ENCODE measurements at regions not wholly inside any gene's neighbourhood (a gene's known extent, or its start where the extent isn't known, plus 50 kb on each side); places are given as distances from the start of the nearest gene placed in this dataset.

- DNase-seq (ENCODE audit: low read depth in 2 of 3, low spot score in 2 of 3), result no peak
These were observed 258.3 kb upstream of the TCF21 start for GRCh38 chr6:133630651-133631050.

DNA sequence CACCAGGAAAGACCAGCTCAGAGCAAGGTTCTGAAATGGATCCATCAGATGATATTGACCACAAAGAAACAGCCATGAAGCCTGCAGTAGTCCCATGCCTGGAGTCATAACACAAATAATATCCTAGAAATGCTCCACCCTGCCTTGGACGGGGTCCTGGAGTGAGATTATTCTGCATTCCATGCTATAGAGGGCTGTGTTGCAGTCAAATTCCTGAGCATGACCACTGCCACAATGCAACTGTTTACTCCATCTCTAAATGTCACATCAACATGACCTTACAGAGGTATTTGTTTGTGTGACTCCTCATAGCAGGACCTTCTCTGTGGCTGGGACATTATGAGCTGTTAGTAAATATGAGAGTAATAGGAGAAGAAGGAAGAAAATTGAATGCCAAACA, 257.5 kb upstream of the TCF21 start:
- DNase-seq (ENCODE audit: low read depth in 2 of 3, low spot score in 2 of 3), result no peak

GRCh38 chr6:133632206-133632605, 256.7 kb upstream of the TCF21 start:
- no peak for DNase-seq (ENCODE audit: low read depth in 2 of 3, low spot score in 2 of 3)

GRCh38 chr6:133632906-133633305, 256.0 kb upstream of the TCF21 start:
- DNase-seq (ENCODE audit: low read depth in 2 of 3, low spot score in 2 of 3), result no peak

- no peak for DNase-seq (ENCODE audit: low read depth in 2 of 3, low spot score in 2 of 3)
These were observed 254.4 kb upstream of the TCF21 start for GRCh38 chr6:133634474-133634873.

GRCh38 chr6:133635447-133635846, 253.5 kb upstream of the TCF21 start:
- no peak for DNase-seq (ENCODE audit: low read depth in 2 of 3, low spot score in 2 of 3)

DNA sequence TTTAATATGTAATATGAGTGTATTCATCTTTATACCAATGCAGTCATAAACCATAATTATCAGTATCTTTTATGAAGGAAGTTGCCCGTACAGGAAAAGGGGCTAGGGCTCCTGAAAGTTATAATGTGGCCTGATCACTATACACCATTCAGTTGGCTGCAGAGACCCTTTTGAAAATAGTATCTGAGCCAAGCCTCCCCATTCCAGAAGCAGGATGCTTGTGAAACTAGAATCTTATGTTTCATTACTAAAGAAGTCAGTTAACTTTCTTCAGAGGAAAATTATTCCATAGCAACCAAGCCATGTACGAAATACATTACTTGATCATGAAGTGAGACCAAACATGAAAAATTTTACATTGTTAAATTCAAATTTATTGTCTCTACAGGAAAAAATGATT, 251.5 kb upstream of the TCF21 start:
- DNase-seq (ENCODE audit: low read depth in 2 of 3, low spot score in 2 of 3), result no peak

DNA sequence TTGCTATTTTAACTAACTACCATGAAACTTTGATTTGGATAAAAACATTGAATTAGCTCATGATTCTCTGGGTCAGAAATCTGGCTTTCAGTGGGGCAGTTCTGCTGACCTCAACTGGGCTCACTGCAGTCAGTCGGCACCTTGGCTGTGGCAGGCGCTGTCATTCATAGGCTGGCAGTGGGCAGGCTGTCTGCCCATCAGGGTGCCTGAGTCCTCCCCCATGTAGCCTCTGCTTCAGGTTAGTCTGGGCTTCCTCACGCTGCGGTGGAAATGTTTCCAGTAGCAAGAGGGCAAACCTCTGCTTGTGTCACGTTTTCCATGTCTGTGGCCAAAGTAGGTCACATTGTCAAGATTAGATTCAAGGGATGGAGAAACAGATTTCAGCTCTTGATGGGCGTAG, 251.0 kb upstream of the TCF21 start:
- DNase-seq (ENCODE audit: low read depth in 2 of 3, low spot score in 2 of 3), result no peak

DNA sequence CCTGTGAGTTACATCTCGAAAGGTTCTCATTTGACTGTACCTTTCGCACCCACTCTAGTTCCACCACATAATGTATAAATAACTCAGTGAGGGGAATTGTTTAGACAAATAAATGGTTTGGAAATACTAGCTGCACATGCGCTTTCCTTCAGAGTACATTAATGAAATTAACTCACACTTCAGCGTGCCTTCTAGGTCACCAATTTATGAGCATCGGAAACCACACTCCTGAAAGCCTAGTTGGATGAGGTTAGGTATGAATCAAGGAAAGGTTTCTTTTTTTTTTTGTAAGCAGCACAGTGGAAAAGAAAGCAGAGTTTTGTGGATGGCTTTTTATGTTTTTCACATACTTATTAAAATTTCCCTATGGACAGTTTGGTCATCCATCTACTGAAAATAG, 247.8 kb upstream of the TCF21 start:
- DNase-seq (ENCODE audit: low read depth in 2 of 3, low spot score in 2 of 3), result no peak

GRCh38 chr6:133644548-133644891, 244.4 kb upstream of the TCF21 start:
- no peak for DNase-seq (ENCODE audit: low read depth in 2 of 3, low spot score in 2 of 3)

GRCh38 chr6:133644892-133645619, 243.9 kb upstream of the TCF21 start:
- DNase-seq (ENCODE audit: low read depth in 2 of 3, low spot score in 2 of 3), result no peak

DNA sequence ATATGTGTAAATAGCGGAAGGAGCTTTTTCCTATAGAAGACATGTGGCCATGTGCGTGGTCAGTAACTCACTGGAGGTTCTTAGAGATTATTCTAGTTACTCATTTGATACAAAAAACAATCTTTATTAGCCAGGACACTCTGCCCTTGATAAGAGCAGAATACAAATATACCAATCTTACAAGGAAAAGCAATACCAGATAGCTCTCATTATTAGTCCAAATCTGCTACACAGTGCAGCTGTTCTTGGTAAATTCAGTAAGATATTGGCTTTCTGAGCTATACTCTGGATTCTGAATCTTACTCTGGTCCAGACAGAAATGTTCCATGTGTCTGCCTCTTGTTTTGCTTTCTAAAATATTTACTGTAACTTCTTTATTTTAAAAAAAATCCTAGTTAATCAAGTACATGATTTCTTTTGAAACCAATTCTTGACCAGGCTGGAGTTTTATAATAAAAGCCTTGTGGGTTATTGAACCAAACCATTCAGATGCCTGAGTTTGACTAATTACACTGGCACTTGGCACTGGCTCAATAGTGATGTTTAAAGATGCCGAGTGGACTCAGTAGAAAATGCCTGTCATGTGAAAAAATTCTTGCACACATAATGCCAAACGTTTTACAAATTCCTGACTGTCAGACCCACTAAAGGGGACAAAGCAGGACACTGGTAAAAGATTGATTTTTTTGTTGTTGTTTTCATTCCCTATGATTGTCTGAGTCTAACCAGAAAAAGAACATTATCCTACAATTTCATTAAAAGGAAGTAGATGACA, 242.8 kb upstream of the TCF21 start:
- no peak for DNase-seq (ENCODE audit: low read depth in 2 of 3, low spot score in 2 of 3)

GRCh38 chr6:133648581-133648980, 240.3 kb upstream of the TCF21 start:
- no peak for DNase-seq (ENCODE audit: low read depth in 2 of 3, low spot score in 2 of 3)

DNA sequence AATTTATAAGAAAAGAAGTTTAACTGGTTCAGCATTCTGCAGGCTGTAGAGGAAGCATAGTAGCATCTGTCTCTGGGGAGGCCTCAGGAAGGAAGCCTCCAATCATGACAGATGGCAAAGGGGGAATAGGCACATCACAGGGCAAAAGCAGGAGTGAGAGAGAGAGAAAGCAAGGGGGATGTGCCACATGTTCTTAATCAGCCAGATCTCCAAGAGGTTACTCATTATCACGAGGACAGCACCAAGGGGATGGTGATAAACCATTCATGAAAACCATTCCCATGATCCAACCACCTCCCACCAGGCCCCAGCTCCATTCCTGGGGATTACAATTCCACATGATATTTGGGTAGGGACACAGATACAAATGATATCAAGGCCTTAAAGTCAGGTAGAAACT, 217.5 kb upstream of the TCF21 start:
- DNase-seq (ENCODE audit: low read depth in 2 of 3, low spot score in 2 of 3), result no peak

DNA sequence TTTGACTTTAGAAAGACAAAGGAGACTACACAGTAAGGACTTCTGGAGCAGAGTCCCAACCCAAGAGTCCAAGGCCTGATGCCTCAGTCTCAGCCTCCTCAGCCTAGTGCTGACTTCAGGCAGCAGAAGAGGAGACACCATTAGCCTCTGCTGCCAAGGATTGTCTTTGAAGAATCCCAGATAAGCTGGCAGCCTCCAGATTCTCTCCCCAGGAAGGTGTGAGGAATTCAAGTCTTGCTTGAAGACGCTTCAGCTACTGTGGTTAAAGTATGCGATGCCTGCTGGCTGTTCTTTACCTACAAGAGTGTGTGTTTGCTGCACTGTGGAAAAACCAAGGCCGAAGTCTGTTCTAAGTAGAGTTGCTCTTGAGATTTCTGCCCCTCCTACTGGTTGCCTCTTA, 215.9 kb upstream of the TCF21 start:
- no peak for DNase-seq (ENCODE audit: low read depth in 2 of 3, low spot score in 2 of 3)

DNA sequence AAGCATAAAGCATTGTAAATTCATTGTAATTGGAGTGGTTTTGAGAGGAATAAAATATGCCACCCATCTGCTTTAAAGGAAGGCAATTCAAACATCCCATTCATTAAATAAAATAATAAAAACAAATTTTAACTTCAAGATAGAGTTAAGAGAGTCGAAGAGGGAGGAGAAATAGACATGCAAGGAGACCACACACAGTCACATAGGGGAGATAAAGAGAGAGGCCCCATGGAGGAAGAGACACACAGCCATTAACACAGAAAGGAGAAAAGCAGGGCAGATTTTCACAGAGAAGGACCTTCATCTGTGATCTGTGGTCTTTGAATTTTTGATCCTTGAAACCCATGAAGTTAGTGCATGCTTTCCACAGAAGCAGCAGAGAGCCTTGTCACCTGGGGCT, 214.3 kb upstream of the TCF21 start:
- no peak for DNase-seq (ENCODE audit: low read depth in 2 of 3, low spot score in 2 of 3)

DNA sequence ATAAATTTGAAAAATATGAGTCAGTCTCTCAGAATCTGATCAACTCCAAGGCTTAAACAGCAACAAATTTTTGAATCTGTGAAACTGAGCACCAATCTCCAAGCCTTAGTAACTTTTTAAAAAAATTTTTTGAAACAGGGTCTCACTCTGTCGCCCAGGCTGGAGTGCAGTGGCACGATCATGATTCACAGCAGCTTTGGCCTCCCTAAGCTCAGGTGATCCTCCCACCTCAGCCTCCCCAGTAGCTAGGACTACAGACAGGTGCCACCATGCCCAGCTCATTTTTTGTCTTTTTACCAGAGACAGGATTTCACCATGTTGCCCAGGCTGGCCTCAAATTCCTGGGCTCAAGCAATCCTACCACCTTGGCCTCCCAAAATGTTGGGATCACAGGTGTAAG, 207.9 kb upstream of the TCF21 start:
- DNase-seq (ENCODE audit: low read depth in 2 of 3, low spot score in 2 of 3), result no peak

- DNase-seq (ENCODE audit: low read depth in 2 of 3, low spot score in 2 of 3), result no peak
These were observed 207.0 kb upstream of the TCF21 start for GRCh38 chr6:133681891-133682290.

- DNase-seq (ENCODE audit: low read depth in 2 of 3, low spot score in 2 of 3), result no peak
These were observed 206.2 kb upstream of the TCF21 start for GRCh38 chr6:133682506-133683307.

GRCh38 chr6:133683308-133683580, 205.7 kb upstream of the TCF21 start:
- DNase-seq (ENCODE audit: low read depth in 2 of 3, low spot score in 2 of 3), result no peak

DNA sequence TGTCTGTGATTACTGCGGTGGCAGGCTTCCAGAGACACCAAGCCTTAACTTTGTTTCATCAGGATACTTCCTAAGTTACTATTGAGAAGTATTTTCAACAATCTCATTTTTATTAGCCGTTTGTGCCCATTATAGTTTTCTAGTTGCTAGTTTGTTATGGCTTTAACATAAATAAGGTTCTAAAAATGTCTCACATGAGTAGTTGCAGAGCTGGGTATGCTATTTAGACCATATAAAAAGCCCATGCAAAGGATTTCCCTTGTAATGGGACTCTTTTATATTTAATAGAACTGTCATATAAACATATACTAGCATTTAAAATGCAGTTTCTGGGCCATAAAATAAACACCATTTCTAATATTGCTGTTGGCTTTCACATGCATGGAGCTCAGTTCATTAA, 205.3 kb upstream of the TCF21 start:
- no peak for DNase-seq (ENCODE audit: low read depth in 2 of 3, low spot score in 2 of 3)

DNA sequence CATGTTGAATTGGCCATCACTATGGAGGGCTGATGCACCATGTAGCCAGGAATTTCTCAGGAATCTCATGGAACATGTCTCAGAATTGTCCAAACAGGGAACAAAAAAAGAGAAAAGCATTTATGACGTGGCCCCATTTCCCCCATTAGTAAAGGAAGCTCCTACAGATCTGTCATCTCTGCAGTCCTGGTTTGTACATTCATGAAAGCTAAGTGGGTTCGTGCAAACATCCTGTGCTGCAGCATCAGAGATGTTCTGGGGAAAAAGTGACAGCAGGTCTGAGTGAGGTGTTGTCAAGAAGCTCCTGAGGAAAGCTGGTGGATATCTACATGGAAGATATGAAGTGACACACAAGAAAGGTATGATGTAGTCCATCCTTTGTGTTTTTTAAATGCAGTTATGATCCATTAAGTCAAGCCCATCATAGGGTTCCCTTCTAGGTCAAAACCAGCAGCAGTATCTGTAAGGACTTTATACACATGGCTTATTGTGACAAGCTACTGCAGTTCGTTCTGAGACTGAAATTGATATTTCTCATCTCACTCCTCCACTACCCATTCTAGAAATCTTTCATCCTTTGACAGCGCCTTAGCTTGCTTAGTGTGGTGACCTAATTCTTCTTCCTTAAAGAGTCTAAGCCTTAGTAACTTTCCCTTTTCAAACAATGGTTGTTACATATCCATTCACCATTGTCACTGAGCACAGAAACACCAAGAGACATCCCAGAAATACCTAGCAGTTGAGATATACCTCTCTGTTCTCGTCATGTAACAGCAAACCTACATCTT, 200.0 kb upstream of the TCF21 start:
- no peak for DNase-seq (ENCODE audit: low read depth in 2 of 3, low spot score in 2 of 3)

Data from activated CD8-positive, alpha-beta memory T cell treated with anti-CD3 and anti-CD28 coated beads for 48 hours (primary cell).